OCI-LY3 (cell line): ENCODE measurements at regions not wholly inside any gene's neighbourhood (a gene's known extent, or its start where the extent isn't known, plus 50 kb on each side); places are given as distances from the start of the nearest gene placed in this dataset.

Experiments used
- CTCF ChIP-seq: fragments of 200-600, 300-600 bp; sonication (generic); IDR thresholded peaks from 2 replicates; pipeline ENCODE4 v1.5.1; 2014; ENCODE audit warnings: antibody characterized with exemption, low read length, low read depth
- EZH2phosphoT487 ChIP-seq: fragments of 200-600 bp; shearing (Covaris generic); IDR thresholded peaks from 2 replicates; pipeline ENCODE4 v1.6.1; 2018; ENCODE audit warnings: antibody characterized with exemption, mixed run types, low read depth

- TF ChIP-seq CTCF, result no peak
- no peak for TF ChIP-seq EZH2phosphoT487
Measured at GRCh38 chr15:45794304-45794703, 159.5 kb downstream of the SQOR start.
